ENCODE measurements at regions not wholly inside any gene's neighbourhood (a gene's known extent, or its start where the extent isn't known, plus 50 kb on each side); places are given as distances from the start of the nearest gene placed in this dataset.
"Not testable (repeated sequence)": the region's sequence is repeated elsewhere in the genome, so short reads cannot be mapped to it uniquely, and the experiment has no call there.

GRCh38 chr2:15693382-15693781 is 101.7 kb downstream of the DDX1 start:
- in situ Hi-C loops (cut with HindIII; ENCODE audit: low pct_unique_long_range_greater_than_20kb, low sequenced_read_pairs): no loop called here
- no peak for DNase-seq (ENCODE audit: low read depth in 1 of 2, low spot score in 1 of 2)
- no peak for TF ChIP-seq JUND (IDR thresholded peaks at IDR 0.05; ENCODE audit: low read depth)

DNA sequence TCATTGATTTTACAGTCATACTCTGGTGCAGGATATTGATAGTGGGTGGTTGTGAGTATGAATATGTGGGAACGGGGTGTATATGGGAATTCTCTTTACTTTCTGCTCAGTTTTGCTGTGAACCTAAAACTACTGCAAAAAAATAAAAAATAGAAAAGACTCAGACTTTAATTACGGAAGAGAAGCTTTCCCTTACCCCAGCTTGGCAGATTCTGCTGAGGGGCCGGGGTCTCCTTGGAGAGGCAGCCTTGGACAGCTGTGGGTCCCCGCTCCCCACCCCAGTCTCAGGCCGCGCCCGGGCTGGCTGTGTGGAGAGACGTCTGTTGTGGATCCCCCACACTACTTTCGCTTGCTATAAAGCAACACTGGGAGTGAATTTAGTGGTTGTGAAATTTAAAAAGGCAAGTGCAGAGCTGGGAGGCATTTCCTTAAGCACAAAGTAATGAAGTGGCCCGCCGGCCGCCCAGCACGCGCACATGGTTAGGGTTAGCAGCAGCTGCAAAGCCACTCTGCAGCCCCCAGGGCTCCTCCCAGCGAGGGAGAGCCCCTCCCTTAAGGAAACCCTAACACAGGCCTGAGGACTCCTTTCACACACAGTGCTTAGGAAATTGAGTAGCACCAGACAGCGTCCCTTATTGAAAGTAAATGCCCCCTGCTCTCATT is 102.4 kb downstream of the DDX1 start:
- TF ChIP-seq JUND (IDR thresholded peaks at IDR 0.05; ENCODE audit: low read depth): no peak
- in situ Hi-C loops (cut with HindIII; ENCODE audit: low pct_unique_long_range_greater_than_20kb, low sequenced_read_pairs): no loop called here
- no peak for DNase-seq (ENCODE audit: low read depth in 1 of 2, low spot score in 1 of 2)

DNA sequence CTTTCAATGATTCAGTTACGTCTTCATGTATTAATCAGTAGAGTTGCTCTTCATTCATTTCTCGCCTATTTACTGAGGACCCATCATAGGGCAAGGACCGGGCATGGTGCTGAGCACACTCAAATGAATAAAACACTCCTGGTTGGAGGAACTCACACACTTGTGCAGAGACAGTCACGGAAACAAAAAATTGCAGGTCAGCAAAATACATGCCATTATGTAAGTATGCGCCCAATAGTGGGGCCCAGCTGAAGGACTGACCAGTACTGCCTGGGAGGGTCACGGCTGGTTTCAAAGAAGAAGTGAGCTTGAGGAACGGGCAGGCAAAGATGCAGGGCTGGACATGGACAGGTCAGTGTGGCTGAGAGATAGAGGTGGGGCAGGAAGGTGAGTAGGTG is 102.9 kb downstream of the DDX1 start:
- no peak for DNase-seq (ENCODE audit: low read depth in 1 of 2, low spot score in 1 of 2)
- no peak for TF ChIP-seq JUND (IDR thresholded peaks at IDR 0.05; ENCODE audit: low read depth)
- in situ Hi-C loops (cut with HindIII; ENCODE audit: low pct_unique_long_range_greater_than_20kb, low sequenced_read_pairs): no loop called here

GRCh38 chr2:15695582-15696330 is 104.1 kb downstream of the DDX1 start:
- no peak for TF ChIP-seq JUND (IDR thresholded peaks at IDR 0.05; ENCODE audit: low read depth)
- DNase-seq (ENCODE audit: low read depth in 1 of 2, low spot score in 1 of 2): no peak
- in situ Hi-C loops (cut with HindIII; ENCODE audit: low pct_unique_long_range_greater_than_20kb, low sequenced_read_pairs): no loop called here

DNA sequence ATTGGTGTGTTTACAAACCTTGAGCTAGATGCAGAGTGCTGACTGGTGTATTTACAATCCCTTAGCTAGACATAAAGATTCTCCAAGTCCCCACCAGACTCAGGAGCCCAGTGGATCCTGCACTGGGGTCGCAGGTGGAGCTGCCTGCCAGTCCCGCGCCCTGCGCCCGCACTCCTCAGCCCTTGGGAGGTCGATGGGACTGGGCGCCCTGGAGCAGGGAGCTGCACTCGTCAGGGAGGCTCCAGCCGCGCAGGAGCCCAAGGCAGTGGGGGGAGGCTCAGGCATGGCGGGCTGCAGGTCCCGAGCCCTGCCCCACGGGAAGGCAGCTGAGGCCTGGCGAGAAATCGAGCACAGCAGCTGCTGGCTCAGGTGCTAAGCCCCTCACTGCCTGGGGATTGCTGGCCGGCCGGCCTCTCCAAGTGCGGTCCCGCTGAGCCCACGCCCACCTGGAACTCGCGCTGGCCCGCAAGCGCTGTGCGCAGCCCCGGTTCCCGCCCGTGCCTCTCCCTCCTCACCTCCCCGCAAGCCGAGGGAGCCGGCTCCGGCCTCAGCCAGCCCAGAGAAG is 105.0 kb downstream of the DDX1 start:
- in situ Hi-C loops (cut with HindIII; ENCODE audit: low pct_unique_long_range_greater_than_20kb, low sequenced_read_pairs); DNase-seq (ENCODE audit: low read depth in 1 of 2, low spot score in 1 of 2): not testable (repeated sequence)

GRCh38 chr2:15700131-15700530 is 108.5 kb downstream of the DDX1 start:
- in situ Hi-C loops (cut with HindIII; ENCODE audit: low pct_unique_long_range_greater_than_20kb, low sequenced_read_pairs): no loop called here
- DNase-seq (ENCODE audit: low read depth in 1 of 2, low spot score in 1 of 2): no peak
- TF ChIP-seq JUND (IDR thresholded peaks at IDR 0.05; ENCODE audit: low read depth): no peak

GRCh38 chr2:15700599-15701340 is 109.1 kb downstream of the DDX1 start:
- in situ Hi-C loops (cut with HindIII; ENCODE audit: low pct_unique_long_range_greater_than_20kb, low sequenced_read_pairs): no loop called here
- TF ChIP-seq JUND (IDR thresholded peaks at IDR 0.05; ENCODE audit: low read depth): no peak
- no peak for DNase-seq (ENCODE audit: low read depth in 1 of 2, low spot score in 1 of 2)

DNA sequence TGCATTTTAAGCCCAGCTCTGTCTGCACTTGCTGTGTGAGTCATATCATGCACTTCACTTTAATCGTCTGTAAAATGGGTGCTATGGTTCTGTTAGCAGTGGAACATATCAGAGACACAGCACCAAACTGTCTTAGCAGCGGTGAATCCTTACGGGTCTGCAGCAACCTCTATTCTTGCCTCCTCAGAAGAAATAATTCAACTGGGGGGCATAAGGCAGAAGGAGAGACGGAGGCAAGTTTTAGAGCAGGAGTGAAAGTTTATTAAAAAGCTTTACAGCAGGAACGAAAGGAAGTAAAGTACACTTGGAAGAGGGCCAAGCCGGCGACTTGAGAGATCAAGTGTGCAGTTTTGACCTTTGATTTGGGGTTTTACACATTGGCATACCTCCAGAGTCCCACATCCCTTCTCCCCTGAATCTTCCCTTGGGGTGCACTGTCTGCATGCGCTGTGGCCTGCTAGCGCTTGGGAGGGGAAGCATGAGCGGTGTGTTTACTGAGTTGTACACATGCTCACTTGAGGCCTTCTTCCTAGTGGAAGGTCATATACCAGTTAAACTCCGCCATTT is 109.8 kb downstream of the DDX1 start:
- no peak for TF ChIP-seq JUND (IDR thresholded peaks at IDR 0.05; ENCODE audit: low read depth)
- in situ Hi-C loops (cut with HindIII; ENCODE audit: low pct_unique_long_range_greater_than_20kb, low sequenced_read_pairs): no loop called here
- DNase-seq (ENCODE audit: low read depth in 1 of 2, low spot score in 1 of 2): no peak

DNA sequence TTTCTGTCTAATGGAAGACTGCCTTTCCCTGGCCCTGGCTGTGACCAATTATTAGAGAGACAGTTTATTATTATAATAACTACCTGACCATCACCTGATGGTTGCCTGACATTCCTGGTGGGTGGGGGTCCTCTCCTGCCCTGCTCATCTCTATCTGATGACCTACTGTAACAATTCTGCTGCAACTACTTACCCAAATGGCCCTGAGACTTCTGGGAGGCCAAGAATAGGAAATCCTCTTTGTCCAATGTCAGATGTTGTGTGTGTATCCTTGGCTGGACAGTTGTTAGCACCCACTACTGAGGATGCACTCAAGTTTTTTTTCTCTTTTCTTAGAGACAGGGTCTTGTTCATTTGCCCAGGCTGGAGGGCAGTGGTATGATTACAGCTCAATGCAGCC is 110.3 kb downstream of the DDX1 start:
- no peak for TF ChIP-seq JUND (IDR thresholded peaks at IDR 0.05; ENCODE audit: low read depth)
- in situ Hi-C loops (cut with HindIII; ENCODE audit: low pct_unique_long_range_greater_than_20kb, low sequenced_read_pairs): no loop called here
- DNase-seq (ENCODE audit: low read depth in 1 of 2, low spot score in 1 of 2): no peak

- TF ChIP-seq JUND (IDR thresholded peaks at IDR 0.05; ENCODE audit: low read depth): no peak
- DNase-seq (ENCODE audit: low read depth in 1 of 2, low spot score in 1 of 2): no peak
- in situ Hi-C loops (cut with HindIII; ENCODE audit: low pct_unique_long_range_greater_than_20kb, low sequenced_read_pairs): no loop called here
These were observed 110.8 kb downstream of the DDX1 start for GRCh38 chr2:15702452-15702851.

GRCh38 chr2:15703365-15703869 is 111.7 kb downstream of the DDX1 start:
- in situ Hi-C loops (cut with HindIII; ENCODE audit: low pct_unique_long_range_greater_than_20kb, low sequenced_read_pairs): no loop called here
- TF ChIP-seq JUND (IDR thresholded peaks at IDR 0.05; ENCODE audit: low read depth): no peak
- no peak for DNase-seq (ENCODE audit: low read depth in 1 of 2, low spot score in 1 of 2)

DNA sequence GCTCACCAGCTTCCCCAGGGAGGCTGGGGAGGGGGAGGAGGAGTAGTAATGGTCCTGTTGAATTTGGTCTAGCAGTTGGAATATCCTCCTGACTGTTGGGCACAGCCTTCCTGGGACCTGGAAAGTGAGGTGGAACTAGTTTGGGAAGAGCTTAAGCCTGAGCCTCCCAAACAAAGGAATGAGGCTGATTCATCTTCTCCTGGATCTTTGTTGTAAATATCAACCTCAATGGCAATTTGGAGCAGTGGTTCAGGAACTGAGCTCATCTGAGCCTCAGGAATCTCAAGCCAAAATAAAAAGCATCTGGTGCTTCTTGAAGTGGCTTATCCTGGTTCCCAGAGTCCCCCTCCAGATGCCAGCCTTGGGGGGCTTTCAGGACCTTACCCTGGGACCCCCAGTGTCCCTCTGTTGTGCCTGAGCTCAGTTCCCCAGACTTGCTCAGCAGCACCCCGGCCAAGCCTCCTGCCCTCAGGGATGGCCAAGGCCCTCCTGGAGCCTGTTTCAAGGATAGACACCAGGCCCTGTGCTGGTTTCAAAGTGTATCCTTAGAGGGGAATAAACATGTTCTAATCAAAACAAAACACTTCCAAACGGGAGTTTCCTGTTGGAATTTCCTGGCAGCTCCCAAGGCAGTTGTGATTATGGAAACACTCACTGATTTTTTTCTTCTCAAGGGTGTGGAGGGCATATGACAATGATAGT is 112.6 kb downstream of the DDX1 start:
- in situ Hi-C loops (cut with HindIII; ENCODE audit: low pct_unique_long_range_greater_than_20kb, low sequenced_read_pairs): no loop called here
- DNase-seq (ENCODE audit: low read depth in 1 of 2, low spot score in 1 of 2): peak in 1 of 2 experiments; percentile 6
- TF ChIP-seq JUND (IDR thresholded peaks at IDR 0.05; ENCODE audit: low read depth): no peak

Measured in T47D (cell line).